GM23338 (cell line): ENCODE measurements at regions not wholly inside any gene's neighbourhood (a gene's known extent, or its start where the extent isn't known, plus 50 kb on each side); places are given as distances from the start of the nearest gene placed in this dataset.

ENCODE experiments used
- ATAC-seq: fragments of 200-7000 bp; cut with Tn5 transposase; 3 replicates; pipeline ENCODE4 v1.9.1; 2020
- DNase-seq: peaks from one replicate; pipeline ENCODE4 v3.0.0-alpha.2; 2015; ENCODE audit warnings: low spot score
- H2AFZ ChIP-seq: fragments of 200-600 bp; sonication (generic); 2 replicates; pipeline ENCODE4 v1.8.0; 2016; ENCODE audit warnings: antibody characterized with exemption, mild to moderate bottlenecking, moderate library complexity
- H3F3A ChIP-seq: fragments of 200-600 bp; sonication (generic); replicated peaks from 2 replicates; pipeline ENCODE4 v1.8.0; 2017; ENCODE audit warnings: antibody characterized with exemption, mixed run types, low read depth
- H3K27ac ChIP-seq: fragments of 200-600 bp; sonication (generic); 2 replicates; pipeline ENCODE4 v1.6.1; 2016; ENCODE audit warnings: low read depth
- H3K27me3 ChIP-seq: fragments of 200-600 bp; sonication (generic); 2 replicates; pipeline ENCODE4 v1.8.0; 2016; ENCODE audit warnings: mild to moderate bottlenecking, mixed run types, moderate library complexity; ENCODE audit not compliant: insufficient read depth
- H3K36me3 ChIP-seq: fragments of 200-600 bp; sonication (generic); 2 replicates; pipeline ENCODE4 v1.8.0; 2016; ENCODE audit warnings: mild to moderate bottlenecking; ENCODE audit not compliant: insufficient read depth
- H3K4me1 ChIP-seq: fragments of 200-600 bp; sonication (generic); 2 replicates; pipeline ENCODE4 v1.8.0; 2016; ENCODE audit warnings: mild to moderate bottlenecking, moderate library complexity; ENCODE audit not compliant: insufficient read depth
- H3K4me2 ChIP-seq: fragments of 200-600 bp; sonication (generic); 2 replicates; pipeline ENCODE4 v1.7.1; 2017; ENCODE audit warnings: mixed run types
- H3K4me3 ChIP-seq: fragments of 200-600 bp; sonication (generic); 2 replicates; pipeline ENCODE4 v1.6.1; 2016; ENCODE audit warnings: mixed run types
- H3K79me2 ChIP-seq: fragments of 200-600 bp; sonication (generic); replicated peaks from 2 replicates; pipeline ENCODE4 v1.8.0; 2017; ENCODE audit warnings: mild to moderate bottlenecking; ENCODE audit not compliant: insufficient read depth
- H3K9me2 ChIP-seq: fragments of 200-600 bp; sonication (generic); 2 replicates; pipeline ENCODE4 v1.8.0; 2017; ENCODE audit not compliant: insufficient read depth
- H4K20me1 ChIP-seq: fragments of 200-600 bp; sonication (generic); replicated peaks from 2 replicates; pipeline ENCODE4 v1.8.0; 2017; ENCODE audit warnings: mild to moderate bottlenecking; ENCODE audit not compliant: insufficient read depth
- H3K27ac Mint-ChIP-seq: 2 replicates; pipeline ENCODE4 v1.8.0; 2020; ENCODE audit warnings: inconsistent platforms, mild to moderate bottlenecking, moderate library complexity, mixed read lengths
- H3K27me3 Mint-ChIP-seq: 3 replicates; pipeline ENCODE4 v1.8.0; 2022; ENCODE audit warnings: low read depth, mild to moderate bottlenecking, moderate library complexity, mixed read lengths, inconsistent platforms; ENCODE audit not compliant: insufficient read depth, poor library complexity
- H3K36me3 Mint-ChIP-seq: 3 replicates; pipeline ENCODE4 v1.8.0; 2021; ENCODE audit warnings: low read depth, mild to moderate bottlenecking, inconsistent platforms, moderate library complexity, mixed read lengths
- H3K4me1 Mint-ChIP-seq: 3 replicates; pipeline ENCODE4 v1.8.0; 2020; ENCODE audit warnings: mild to moderate bottlenecking, inconsistent platforms, mixed read lengths
- H3K4me3 Mint-ChIP-seq: 3 replicates; pipeline ENCODE4 v1.8.0; 2021; ENCODE audit warnings: moderate library complexity, mild to moderate bottlenecking, inconsistent platforms, mixed read lengths
- H3K9me3 Mint-ChIP-seq: 3 replicates; pipeline ENCODE4 v1.8.0; 2020; ENCODE audit warnings: moderate library complexity, mild to moderate bottlenecking, inconsistent platforms, mixed read lengths
- CREB1 ChIP-seq: fragments of 250-450 bp; sonication (Bioruptor Pico); IDR thresholded peaks from 2 replicates; pipeline ENCODE4 v1.5.0; 2020; ENCODE audit warnings: low read depth, mild to moderate bottlenecking, moderate library complexity
- EZH2 ChIP-seq: fragments of 200-600 bp; sonication (generic); IDR thresholded peaks from one replicate; pipeline ENCODE4 v1.8.0; 2017; ENCODE audit warnings: antibody characterized with exemption, mild to moderate bottlenecking, low read depth; ENCODE audit not compliant: unreplicated experiment
- EZH2phosphoT487 ChIP-seq: fragments of 200-600 bp; sonication (generic); IDR thresholded peaks from one replicate; pipeline ENCODE4 v1.8.1; 2018; ENCODE audit warnings: antibody characterized with exemption; ENCODE audit not compliant: unreplicated experiment
- JUNB ChIP-seq: IDR thresholded peaks from one replicate; pipeline ENCODE4 v1.6.1; 2016; ENCODE audit warnings: antibody characterized with exemption; ENCODE audit not compliant: unreplicated experiment
- NANOG ChIP-seq: IDR thresholded peaks from 2 replicates; pipeline ENCODE4 v1.6.1; 2016; ENCODE audit warnings: antibody characterized with exemption, borderline replicate concordance
- POLR2AphosphoS5 ChIP-seq: IDR thresholded peaks from 2 replicates; pipeline ENCODE4 v1.6.1; 2016; ENCODE audit warnings: antibody characterized with exemption, low read depth
- STAT1 ChIP-seq: IDR thresholded peaks from one replicate; pipeline ENCODE4 v1.6.1; 2016; ENCODE audit warnings: antibody characterized with exemption; ENCODE audit not compliant: unreplicated experiment
- ZNF114 ChIP-seq: fragments of 250-450 bp; sonication (Bioruptor Pico); IDR thresholded peaks from 2 replicates; pipeline ENCODE4 v1.5.0; 2020; ENCODE audit warnings: mild to moderate bottlenecking, moderate library complexity
- ZNF331 ChIP-seq: fragments of 250-450 bp; sonication (Bioruptor Pico); IDR thresholded peaks from 2 replicates; pipeline ENCODE4 v1.5.0; 2020; ENCODE audit warnings: low read depth, mild to moderate bottlenecking, moderate library complexity
- TF ChIP-seq, protein P1 (sequence below): IDR thresholded peaks from 2 replicates; pipeline ENCODE4 v1.6.1; 2016; ENCODE audit warnings: antibody characterized with exemption
- TF ChIP-seq, protein P2 (sequence below): fragments of 250-450 bp; sonication (Bioruptor Pico); IDR thresholded peaks from 2 replicates; pipeline ENCODE4 v1.5.0; 2020; ENCODE audit warnings: mild to moderate bottlenecking, moderate library complexity
- TF ChIP-seq, protein P3 (sequence below), 2 experiments: fragments of 200-600 bp in 1 of 2; sonication (generic) in 1 of 2; conservative IDR thresholded peaks; 2 replicates each; pipeline versions ENCODE4 v1.5.1 to v1.6.1; 2016 to 2017; ENCODE audit warnings: antibody characterized with exemption in 2 of 2, low read depth in 2 of 2, mild to moderate bottlenecking in 2 of 2, moderate library complexity in 1 of 2
- TF ChIP-seq, protein P4 (sequence below): IDR thresholded peaks from one replicate; pipeline ENCODE4 v1.6.1; 2018; ENCODE audit warnings: antibody characterized with exemption; ENCODE audit not compliant: unreplicated experiment

DNA sequence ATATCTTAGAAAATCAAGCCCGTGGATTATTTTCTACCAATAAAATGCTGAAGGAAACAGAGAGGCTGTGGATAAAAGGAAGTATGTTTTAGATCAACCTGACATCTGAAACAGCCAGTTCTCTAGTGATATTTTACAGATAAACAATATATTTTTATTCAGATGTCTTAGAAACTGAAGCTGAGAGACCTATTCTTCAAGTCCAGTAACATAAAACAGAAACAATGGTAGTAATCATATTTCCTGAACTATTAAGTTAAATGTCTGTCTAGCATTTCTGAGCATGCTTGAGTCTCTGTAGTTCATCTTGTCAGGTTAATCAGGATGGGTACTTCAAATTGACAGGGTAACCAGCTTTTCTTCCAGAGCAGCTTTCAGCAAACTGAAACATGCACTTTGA is 449.6 kb upstream of the TOM1L1 start:
- peaks cover 2% of the 10 kb centered on the region for H3K27me3 Mint-ChIP-seq

More for the DNA sequence above, 449.6 kb upstream of the TOM1L1 start:
- Histone ChIP-seq H3K27ac (no peak overlapping the region), H3K4me3 (no peak overlapping the region), H3K4me2 (no peak overlapping the region), H4K20me1 (no peaks in the 10 kb centered on the region), H3K36me3 (peaks cover 2% of the 10 kb centered on the region), H2AFZ (no peak overlapping the region), H3K4me1 (no peaks in the 10 kb centered on the region), H3F3A (no peaks in the 10 kb centered on the region), H3K27me3 (no peaks in the 10 kb centered on the region), H3K79me2 (no peaks in the 10 kb centered on the region), H3K9me2 (peaks cover 14% of the 10 kb centered on the region)
- Mint-ChIP-seq H3K4me1 (no peaks in the 10 kb centered on the region), H3K4me3 (no peak overlapping the region), H3K9me3 (peaks cover 51% of the 10 kb centered on the region), H3K27ac (no peak overlapping the region), H3K36me3 (peaks cover 35% of the 10 kb centered on the region)
- TF ChIP-seq, protein P1, sequence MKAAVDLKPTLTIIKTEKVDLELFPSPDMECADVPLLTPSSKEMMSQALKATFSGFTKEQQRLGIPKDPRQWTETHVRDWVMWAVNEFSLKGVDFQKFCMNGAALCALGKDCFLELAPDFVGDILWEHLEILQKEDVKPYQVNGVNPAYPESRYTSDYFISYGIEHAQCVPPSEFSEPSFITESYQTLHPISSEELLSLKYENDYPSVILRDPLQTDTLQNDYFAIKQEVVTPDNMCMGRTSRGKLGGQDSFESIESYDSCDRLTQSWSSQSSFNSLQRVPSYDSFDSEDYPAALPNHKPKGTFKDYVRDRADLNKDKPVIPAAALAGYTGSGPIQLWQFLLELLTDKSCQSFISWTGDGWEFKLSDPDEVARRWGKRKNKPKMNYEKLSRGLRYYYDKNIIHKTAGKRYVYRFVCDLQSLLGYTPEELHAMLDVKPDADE: no peak
- TF ChIP-seq, protein P2, sequence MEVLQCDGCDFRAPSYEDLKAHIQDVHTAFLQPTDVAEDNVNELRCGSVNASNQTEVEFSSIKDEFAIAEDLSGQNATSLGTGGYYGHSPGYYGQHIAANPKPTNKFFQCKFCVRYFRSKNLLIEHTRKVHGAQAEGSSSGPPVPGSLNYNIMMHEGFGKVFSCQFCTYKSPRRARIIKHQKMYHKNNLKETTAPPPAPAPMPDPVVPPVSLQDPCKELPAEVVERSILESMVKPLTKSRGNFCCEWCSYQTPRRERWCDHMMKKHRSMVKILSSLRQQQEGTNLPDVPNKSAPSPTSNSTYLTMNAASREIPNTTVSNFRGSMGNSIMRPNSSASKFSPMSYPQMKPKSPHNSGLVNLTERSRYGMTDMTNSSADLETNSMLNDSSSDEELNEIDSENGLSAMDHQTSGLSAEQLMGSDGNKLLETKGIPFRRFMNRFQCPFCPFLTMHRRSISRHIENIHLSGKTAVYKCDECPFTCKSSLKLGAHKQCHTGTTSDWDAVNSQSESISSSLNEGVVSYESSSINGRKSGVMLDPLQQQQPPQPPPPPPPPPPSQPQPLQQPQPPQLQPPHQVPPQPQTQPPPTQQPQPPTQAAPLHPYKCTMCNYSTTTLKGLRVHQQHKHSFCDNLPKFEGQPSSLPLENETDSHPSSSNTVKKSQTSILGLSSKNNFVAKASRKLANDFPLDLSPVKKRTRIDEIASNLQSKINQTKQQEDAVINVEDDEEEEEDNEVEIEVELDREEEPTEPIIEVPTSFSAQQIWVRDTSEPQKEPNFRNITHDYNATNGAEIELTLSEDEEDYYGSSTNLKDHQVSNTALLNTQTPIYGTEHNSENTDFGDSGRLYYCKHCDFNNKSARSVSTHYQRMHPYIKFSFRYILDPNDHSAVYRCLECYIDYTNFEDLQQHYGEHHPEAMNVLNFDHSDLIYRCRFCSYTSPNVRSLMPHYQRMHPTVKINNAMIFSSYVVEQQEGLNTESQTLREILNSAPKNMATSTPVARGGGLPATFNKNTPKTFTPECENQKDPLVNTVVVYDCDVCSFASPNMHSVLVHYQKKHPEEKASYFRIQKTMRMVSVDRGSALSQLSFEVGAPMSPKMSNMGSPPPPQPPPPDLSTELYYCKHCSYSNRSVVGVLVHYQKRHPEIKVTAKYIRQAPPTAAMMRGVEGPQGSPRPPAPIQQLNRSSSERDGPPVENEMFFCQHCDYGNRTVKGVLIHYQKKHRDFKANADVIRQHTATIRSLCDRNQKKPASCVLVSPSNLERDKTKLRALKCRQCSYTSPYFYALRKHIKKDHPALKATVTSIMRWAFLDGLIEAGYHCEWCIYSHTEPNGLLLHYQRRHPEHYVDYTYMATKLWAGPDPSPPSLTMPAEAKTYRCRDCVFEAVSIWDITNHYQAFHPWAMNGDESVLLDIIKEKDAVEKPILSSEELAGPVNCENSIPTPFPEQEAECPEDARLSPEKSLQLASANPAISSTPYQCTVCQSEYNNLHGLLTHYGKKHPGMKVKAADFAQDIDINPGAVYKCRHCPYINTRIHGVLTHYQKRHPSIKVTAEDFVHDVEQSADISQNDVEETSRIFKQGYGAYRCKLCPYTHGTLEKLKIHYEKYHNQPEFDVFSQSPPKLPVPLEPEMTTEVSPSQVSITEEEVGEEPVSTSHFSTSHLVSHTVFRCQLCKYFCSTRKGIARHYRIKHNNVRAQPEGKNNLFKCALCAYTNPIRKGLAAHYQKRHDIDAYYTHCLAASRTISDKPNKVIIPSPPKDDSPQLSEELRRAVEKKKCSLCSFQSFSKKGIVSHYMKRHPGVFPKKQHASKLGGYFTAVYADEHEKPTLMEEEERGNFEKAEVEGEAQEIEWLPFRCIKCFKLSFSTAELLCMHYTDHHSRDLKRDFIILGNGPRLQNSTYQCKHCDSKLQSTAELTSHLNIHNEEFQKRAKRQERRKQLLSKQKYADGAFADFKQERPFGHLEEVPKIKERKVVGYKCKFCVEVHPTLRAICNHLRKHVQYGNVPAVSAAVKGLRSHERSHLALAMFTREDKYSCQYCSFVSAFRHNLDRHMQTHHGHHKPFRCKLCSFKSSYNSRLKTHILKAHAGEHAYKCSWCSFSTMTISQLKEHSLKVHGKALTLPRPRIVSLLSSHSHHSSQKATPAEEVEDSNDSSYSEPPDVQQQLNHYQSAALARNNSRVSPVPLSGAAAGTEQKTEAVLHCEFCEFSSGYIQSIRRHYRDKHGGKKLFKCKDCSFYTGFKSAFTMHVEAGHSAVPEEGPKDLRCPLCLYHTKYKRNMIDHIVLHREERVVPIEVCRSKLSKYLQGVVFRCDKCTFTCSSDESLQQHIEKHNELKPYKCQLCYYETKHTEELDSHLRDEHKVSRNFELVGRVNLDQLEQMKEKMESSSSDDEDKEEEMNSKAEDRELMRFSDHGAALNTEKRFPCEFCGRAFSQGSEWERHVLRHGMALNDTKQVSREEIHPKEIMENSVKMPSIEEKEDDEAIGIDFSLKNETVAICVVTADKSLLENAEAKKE (CRISPR knock-in tag): no peak
- TF ChIP-seq, protein P3, sequence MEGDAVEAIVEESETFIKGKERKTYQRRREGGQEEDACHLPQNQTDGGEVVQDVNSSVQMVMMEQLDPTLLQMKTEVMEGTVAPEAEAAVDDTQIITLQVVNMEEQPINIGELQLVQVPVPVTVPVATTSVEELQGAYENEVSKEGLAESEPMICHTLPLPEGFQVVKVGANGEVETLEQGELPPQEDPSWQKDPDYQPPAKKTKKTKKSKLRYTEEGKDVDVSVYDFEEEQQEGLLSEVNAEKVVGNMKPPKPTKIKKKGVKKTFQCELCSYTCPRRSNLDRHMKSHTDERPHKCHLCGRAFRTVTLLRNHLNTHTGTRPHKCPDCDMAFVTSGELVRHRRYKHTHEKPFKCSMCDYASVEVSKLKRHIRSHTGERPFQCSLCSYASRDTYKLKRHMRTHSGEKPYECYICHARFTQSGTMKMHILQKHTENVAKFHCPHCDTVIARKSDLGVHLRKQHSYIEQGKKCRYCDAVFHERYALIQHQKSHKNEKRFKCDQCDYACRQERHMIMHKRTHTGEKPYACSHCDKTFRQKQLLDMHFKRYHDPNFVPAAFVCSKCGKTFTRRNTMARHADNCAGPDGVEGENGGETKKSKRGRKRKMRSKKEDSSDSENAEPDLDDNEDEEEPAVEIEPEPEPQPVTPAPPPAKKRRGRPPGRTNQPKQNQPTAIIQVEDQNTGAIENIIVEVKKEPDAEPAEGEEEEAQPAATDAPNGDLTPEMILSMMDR (conservative IDR thresholded peaks at IDR 0.05; ENCODE audit: low read depth in 2 of 2): no peak
- TF ChIP-seq POLR2AphosphoS5 (no peak), NANOG (no peak), STAT1 (no peak), EZH2 (no peak), JUNB (no peak), EZH2phosphoT487 (no peak), CREB1 (CRISPR knock-in tag) (no peak), ZNF114 (CRISPR knock-in tag) (no peak), ZNF331 (CRISPR knock-in tag) (no peak)
- TF ChIP-seq, protein P4, sequence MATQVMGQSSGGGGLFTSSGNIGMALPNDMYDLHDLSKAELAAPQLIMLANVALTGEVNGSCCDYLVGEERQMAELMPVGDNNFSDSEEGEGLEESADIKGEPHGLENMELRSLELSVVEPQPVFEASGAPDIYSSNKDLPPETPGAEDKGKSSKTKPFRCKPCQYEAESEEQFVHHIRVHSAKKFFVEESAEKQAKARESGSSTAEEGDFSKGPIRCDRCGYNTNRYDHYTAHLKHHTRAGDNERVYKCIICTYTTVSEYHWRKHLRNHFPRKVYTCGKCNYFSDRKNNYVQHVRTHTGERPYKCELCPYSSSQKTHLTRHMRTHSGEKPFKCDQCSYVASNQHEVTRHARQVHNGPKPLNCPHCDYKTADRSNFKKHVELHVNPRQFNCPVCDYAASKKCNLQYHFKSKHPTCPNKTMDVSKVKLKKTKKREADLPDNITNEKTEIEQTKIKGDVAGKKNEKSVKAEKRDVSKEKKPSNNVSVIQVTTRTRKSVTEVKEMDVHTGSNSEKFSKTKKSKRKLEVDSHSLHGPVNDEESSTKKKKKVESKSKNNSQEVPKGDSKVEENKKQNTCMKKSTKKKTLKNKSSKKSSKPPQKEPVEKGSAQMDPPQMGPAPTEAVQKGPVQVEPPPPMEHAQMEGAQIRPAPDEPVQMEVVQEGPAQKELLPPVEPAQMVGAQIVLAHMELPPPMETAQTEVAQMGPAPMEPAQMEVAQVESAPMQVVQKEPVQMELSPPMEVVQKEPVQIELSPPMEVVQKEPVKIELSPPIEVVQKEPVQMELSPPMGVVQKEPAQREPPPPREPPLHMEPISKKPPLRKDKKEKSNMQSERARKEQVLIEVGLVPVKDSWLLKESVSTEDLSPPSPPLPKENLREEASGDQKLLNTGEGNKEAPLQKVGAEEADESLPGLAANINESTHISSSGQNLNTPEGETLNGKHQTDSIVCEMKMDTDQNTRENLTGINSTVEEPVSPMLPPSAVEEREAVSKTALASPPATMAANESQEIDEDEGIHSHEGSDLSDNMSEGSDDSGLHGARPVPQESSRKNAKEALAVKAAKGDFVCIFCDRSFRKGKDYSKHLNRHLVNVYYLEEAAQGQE: no peak
- ATAC-seq: no peak
- DNase-seq: no peak
